NCI-H446 (cell line): ENCODE measurements at regions not wholly inside any gene's neighbourhood (a gene's known extent, or its start where the extent isn't known, plus 50 kb on each side); places are given as distances from the start of the nearest gene placed in this dataset.
A peak's percentile ranks its signal among the peaks of the same experiment; 100 is the strongest.

ENCODE experiments used
- DNase-seq, 2 experiments: peaks; one replicate each; lab custom pipeline; 2025; lab: John Stamatoyannopoulos, UW

DNA sequence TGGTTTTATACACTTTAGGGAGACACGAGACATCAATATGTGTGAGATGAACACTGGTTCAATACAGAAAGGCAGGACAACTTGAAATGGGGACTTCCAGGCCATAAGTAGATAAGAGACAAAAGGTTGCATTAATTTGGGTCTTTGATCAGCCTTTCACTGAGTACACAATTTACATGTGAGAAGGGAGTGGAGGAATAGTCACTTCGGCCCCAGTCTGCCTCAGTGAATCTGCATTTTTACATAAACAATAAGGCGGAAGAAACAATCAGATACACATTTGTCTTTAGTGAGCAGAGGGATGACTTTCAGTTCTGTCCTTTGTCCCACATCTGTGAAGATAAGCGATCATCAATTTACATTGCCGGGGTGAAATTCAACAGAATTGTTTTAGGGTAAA is 104.3 kb upstream of the ARL4C start:
- DNase-seq, result no peak

DNA sequence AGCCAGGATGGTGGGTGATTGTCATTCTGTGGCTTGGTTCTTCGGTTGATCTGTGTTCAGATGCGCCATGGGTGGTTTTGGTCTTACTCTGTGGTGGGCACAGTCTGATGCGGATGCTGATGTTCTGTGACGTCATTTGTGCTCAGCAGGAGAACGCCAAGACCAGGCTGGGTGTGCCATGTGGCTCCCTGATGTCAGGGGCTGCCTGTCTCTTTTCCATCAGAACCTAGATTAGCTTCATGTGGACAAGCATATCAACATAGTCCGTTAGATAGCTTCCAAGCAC is 100.6 kb upstream of the ARL4C start:
- DNase-seq, result no peak

GRCh38 chr2:234596696-234597575 is 100.1 kb upstream of the ARL4C start:
- DNase-seq, result no peak

DNA sequence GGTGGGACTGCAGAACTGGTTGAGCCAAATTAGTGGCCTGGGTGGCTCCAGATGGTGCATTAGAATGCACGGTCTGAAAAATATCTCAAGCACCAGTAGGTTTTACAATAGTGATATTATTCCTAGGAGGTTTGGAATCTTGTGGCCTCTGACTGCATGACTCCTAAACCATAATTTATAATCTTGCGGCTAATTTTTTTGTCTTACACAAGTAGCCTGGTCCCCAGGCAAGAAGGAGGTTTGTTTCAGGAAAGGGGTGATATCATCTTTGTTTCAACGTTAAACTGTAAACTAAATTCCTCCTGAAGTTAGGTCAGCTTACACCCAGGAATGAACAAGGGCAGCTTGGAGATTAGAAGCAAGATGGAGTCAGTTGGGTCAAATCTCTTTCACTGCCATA is 98.9 kb upstream of the ARL4C start:
- peak in 1 of 2 experiments; percentile 10 for DNase-seq

DNA sequence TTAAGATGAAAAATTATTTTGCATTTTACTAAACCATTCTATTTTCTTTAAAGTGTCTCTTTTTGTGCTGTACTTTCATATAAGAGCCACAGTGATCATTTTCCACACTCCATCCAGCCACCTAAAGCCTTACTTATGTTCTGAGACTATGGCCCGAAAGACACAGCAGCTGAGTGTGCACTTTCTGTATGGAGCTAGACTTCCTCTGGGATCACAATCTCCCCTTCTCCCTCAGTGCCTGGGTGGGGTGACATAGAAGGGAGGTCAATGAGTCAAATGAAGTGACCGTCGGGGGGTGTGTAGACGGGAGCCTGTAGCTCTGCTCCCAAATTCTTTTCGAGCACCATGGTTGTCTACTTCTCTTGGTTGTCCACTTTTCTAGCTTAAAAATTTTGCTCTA is 97.8 kb upstream of the ARL4C start:
- no peak for DNase-seq

- no peak for DNase-seq
Measured at GRCh38 chr2:234593636-234594035, 96.8 kb upstream of the ARL4C start.

GRCh38 chr2:234592541-234592940 is 95.7 kb upstream of the ARL4C start:
- no peak for DNase-seq

DNA sequence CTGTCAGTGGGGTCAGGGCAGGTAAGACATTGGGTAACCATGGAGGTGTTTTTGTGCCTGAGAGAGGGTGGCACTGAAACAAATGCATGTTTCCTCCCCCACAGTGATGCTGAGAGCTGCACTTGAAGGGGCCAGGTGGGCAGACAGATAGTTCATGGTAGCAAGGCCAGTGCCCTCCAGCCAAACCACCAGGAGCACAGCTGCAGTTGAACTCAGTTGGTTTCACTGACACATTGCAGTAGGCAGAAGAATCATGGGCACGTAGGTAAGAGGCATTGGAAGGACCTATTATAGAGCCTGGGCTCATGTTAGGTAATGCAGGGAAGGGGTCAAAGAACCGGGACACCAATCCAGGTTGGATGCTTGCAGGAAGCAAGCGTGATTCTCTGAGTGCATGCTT is 93.2 kb upstream of the ARL4C start:
- no peak for DNase-seq

DNA sequence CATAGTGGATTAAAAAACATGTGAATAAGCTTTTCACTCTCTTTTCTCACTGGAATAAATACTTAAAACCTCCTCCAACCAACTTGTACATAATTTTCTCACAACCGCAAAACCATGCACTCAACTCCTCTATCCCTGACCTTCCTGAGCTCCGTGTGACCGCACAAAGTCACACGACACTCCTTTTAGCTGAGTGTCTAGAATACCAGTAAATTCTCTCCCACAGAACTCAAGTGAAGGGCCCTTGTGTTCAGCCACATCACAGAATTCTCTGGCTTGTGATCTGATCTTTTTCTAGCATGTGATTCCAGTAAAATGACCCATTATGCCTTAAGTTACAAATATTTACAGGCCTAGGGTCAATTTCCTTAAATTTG is 91.2 kb upstream of the ARL4C start:
- no peak for DNase-seq

DNA sequence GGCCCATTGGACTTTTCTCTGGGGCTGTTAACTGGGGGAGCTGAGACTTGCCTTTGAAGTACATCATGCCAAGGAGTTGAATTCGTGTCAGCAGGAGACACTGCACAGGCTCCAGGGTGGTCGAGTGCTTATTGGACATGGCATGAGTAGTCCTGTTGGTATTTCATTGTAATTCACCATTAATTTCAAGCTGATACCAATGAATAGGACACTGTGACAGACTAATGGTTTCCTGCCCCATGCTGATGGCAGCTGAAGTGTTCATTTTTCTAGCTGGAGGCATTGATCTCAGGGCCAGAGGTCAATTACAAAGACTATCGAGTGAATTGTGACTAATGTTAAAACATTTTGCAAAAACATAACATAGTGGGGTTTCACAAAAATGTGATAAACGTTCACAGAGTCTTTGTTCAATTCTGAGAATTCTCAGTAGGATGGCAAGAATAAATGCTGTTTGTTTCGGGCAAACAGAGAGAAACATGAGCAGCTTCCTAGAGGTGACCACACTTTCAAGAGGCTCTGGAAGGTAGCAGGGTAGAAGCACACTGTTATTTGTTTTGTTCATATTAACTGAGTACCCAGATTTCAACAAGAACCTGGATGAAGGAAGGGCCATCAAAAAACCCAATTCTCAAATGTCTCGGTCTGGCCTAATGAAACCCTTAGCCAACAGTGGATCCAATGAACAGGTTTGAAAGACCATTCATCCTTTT is 90.6 kb upstream of the ARL4C start:
- DNase-seq, result no peak

GRCh38 chr2:234583331-234583730 is 86.5 kb upstream of the ARL4C start:
- no peak for DNase-seq

GRCh38 chr2:234580686-234581085 is 83.8 kb upstream of the ARL4C start:
- no peak for DNase-seq

DNA sequence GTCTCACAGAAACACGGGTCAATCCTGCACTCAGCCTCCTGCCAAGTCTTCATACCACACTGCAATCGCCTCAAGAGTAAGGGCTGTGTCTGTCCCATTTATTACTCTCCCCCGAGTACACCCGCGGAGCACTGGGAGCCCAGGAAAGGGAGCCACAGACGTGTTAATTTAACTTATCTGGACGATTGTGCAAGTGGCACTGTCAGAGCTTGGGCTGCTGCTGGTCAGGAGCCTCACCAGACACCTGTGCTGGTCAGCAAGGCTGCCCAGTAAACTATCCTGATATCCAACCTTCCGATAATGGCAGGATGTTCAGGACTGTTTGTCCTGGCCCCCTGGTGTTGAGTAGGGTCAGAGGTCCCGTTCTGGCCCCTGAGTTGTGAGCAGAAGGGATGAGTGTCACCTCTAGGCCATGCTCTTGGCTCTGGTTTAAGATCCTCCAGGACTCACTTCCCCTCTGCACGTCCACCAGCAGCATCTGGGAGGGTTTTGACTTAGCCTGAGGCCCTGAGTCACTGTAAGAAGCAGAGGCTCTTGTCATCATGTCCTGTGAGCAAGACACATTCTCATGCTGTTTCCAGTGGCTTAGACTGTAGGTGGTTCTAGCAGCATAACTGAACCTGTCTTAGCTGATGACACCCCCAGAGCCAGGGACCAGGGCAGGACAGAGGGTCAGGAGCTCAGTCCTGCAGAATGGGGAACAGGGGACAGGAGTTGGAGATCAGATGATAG is 82.5 kb upstream of the ARL4C start:
- no peak for DNase-seq

DNA sequence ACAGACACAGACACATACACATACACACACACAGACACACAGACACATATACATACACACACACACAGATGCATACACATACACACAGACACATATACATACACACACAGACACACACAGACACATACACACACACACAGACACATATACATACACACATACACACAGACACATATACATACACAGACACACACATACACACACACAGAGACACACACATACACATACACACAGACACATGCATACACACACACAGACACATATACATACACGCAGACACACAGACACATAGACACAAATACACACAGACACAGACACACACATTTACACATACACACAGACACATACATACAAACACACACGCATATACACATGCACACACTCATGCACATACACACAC is 81.5 kb upstream of the ARL4C start:
- DNase-seq, result no peak

DNA sequence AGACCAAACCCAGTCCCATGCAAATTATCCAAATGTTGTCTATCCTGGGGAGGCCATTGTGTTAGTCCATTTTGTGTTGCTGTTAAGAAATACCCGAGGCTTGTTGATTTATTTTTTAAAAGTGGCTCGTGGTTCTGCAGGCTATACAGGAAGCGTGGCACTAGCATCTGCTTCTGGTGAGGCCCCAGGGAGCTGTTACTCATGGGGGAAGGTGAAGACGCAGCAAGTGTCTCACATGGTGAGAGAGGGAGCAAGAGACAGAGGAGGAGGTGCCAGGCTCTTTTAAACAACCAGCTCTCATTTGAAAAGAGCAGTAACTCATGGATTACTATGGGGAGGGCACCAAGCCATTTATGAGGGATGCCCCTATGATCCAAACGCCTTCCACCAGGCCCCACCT is 80.3 kb upstream of the ARL4C start:
- DNase-seq, result no peak

DNA sequence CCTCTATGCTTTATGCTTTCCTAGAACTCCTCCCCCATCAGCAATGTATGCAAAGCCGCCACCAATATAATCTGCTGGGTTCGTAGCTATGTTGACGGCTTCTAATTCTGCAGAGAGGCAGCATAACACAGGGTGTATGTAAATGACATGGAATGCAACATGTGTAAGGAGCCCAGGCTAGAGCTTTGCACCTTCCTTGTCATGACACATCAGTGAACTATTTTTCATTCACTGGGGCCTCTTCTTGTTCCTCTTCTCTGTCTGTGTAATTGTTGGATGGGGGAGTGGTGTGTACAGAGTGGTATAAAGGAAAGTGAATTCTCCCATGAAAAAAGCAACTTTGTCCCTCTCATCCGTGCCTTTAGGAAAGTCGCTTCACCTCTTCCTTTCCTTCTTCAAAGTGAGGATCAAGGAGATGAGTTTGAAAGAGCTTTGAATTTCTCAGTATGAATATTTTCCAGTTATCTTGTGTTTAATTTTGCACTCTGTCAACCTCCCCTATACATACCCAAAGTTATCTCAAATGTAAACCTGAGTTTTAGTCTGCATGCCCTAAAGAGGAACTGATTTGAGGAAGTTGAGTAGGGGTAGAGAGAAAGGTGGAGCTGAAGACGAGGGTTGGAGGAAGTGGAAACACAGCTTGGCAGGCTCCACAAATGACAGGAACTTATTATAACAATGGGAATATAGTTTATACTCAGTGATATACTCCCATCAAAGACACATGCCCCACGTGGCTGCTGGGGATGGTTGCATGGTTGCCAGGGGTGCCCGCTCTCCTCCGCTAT is 74.9 kb upstream of the ARL4C start:
- DNase-seq, result no peak

- DNase-seq, result no peak
Measured at GRCh38 chr2:234570476-234570875, 73.6 kb upstream of the ARL4C start.

DNA sequence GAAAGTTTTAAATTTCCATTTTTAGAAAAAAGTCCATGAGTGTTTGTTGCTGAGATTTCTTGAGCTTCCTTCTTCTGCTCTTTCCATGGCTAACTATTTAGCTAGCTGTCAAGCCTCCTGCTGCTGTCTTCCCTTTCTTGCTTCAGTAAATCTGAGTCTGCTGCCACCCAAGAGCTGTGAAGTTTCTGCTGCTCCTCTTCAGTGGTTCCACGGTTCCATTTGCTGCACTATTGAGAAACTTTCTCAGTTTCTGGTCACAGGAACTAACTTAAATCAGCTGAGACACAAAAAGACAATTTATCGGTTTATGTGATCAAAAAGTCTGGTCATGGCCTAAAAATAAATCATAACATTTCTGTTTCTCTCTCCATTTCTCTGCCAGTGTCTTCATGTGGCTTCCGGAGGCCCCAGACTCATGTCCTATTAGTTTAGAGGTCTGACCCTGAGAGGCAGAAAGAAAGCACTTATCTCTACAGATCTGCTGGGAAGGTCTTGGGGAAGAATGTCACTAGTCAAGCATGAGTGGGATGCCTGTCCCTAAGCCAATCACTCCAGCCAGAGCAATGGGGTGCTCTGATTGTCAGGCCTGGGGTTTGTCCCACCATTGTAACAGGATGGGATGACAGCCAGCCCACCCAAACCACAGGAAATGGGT is 73.0 kb upstream of the ARL4C start:
- DNase-seq, result no peak

DNA sequence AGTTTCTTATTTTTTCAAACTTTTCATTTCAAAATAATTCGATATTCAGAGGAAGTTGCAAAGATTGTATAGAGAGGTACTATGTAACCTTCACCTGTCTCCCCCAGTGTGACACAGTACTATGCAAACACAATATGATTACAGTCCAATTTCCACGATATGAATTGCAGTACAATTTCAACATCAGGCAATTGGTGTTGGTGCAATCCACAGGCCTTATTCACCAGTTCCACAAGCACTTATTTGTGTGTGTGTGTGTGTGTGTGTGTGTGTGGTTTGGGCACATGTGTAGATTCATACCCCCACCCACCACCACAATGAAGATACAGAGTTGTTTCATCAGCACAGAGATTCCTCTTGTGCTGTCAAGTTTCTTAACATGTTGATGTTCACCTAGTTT is 69.7 kb upstream of the ARL4C start:
- no peak for DNase-seq

DNA sequence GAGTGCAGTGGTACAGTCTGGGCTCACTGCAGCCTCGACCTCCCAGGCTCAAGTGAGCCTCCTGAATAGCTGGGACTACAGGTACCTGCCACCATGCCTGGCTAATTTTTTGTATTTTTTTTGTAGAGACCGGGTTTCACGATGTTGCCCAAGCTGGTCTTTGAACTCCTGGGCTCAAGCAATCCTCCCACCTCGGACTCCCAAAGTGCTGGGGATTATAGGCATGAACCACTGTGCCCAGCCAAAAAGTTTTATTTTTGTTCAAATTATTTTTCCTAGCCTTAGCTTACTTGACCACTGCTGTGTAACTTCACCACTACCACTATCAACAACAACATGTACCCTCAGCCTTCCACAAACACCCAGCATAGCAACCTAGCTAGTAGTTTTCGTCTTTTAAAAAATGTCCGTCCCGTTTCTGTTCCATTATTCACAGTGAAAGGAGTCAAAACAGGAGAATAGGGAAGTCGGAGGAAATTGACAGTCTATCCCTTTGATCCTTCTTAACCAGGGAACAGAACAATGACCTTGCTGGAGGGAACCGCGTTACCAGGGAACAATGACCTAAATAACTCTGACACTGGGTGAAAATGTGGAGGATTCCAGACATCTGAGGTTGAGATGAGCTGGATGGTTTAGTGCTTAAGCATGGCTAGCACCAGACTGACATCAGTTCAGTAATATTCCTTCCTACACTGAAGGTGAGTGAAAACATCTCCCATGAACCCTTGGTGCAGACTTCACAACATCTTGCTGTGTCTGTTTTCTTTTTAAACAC is 69.2 kb upstream of the ARL4C start:
- DNase-seq, result no peak

DNA sequence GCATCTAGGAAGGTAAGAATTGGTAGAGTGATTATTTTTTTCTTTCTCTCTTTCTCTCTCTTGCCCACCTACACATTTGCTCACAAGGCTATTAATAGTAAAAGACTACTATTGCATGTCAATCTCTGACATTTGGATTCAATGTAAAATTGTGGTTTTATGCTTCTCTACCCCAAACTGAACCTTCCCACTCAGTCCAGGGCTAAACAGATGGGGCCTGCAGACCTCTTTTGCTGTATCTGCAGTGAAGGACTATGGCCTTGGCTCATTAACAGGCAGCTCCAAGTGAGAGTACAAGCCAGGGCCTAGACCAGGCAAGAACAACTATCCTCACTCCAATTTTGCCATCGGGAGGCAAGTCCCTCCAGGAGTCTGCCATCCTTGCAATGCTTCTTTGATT is 68.3 kb upstream of the ARL4C start:
- no peak for DNase-seq
